Ectodermal cell (in vitro differentiated cells): ENCODE measurements at regions not wholly inside any gene's neighbourhood (a gene's known extent, or its start where the extent isn't known, plus 50 kb on each side); places are given as distances from the start of the nearest gene placed in this dataset.

Experiments used
- H3K27ac ChIP-seq: 2 replicates; pipeline ENCODE4 v1.7.0; 2013; ENCODE audit warnings: mild to moderate bottlenecking, low read depth, low read length; ENCODE audit not compliant: insufficient read depth, poor library complexity, severe bottlenecking
- H3K27me3 ChIP-seq: 2 replicates; pipeline ENCODE4 v1.7.0; 2013; ENCODE audit warnings: mild to moderate bottlenecking, low read length; ENCODE audit not compliant: insufficient read depth, control insufficient read depth, poor library complexity, severe bottlenecking
- H3K36me3 ChIP-seq: one replicate; pipeline ENCODE4 v1.7.0; 2013; ENCODE audit warnings: low read length; ENCODE audit not compliant: control insufficient read depth, insufficient read depth
- H3K4me1 ChIP-seq: one replicate; pipeline ENCODE4 v1.7.0; 2013; ENCODE audit warnings: low read length; ENCODE audit not compliant: control insufficient read depth, insufficient read depth
- H3K4me3 ChIP-seq: 2 replicates; pipeline ENCODE4 v1.7.0; 2013; ENCODE audit warnings: low read depth, low read length, control low read depth; ENCODE audit not compliant: insufficient read depth
- H3K9me3 ChIP-seq: 2 replicates; pipeline ENCODE4 v1.7.0; 2013; ENCODE audit warnings: mild to moderate bottlenecking, low read length, moderate library complexity; ENCODE audit not compliant: control insufficient read depth
- WGBS, 2 experiments: methylation state at CpG; one replicate each; pipeline ENCODE4 v1.1.7; 2013; ENCODE audit warnings: missing lambda C conversion rate in 2 of 2; 5-methylcytosine and 5-hydroxymethylcytosine counted together

- H3K27me3 ChIP-seq, result no peaks in the 10 kb centered on the region
- H3K4me1 ChIP-seq, result no peaks in the 10 kb centered on the region
- H3K36me3 ChIP-seq, result no peaks in the 10 kb centered on the region
- 90 to 91% methylated on average over 7 to 8 of the region's 8 CpGs for WGBS, 2 experiments
- no peaks in the 10 kb centered on the region for H3K9me3 ChIP-seq
- H3K27ac ChIP-seq, result no peak overlapping the region
- no peak overlapping the region for H3K4me3 ChIP-seq
Observed at GRCh38 chr5:13488254-13488931, 456.1 kb downstream of the DNAH5 start.

- H3K4me1 ChIP-seq, result no peaks in the 10 kb centered on the region
- 89 to 92% methylated on average over 2 of the region's 2 CpGs for WGBS, 2 experiments
Observed at GRCh38 chr5:13480834-13481233, 463.7 kb downstream of the DNAH5 start.

GRCh38 chr5:13478831-13479465 lies 465.5 kb downstream of the DNAH5 start:
- Histone ChIP-seq H3K27ac (no peak overlapping the region), H3K4me3 (no peak overlapping the region)
- WGBS, 2 experiments, result 42 to 55% methylated on average over 7 to 9 of the region's 9 CpGs

More at GRCh38 chr5:13480834-13481233, 463.7 kb downstream of the DNAH5 start:
- Histone ChIP-seq H3K36me3 (no peaks in the 10 kb centered on the region), H3K27ac (no peak overlapping the region), H3K27me3 (no peaks in the 10 kb centered on the region), H3K9me3 (no peaks in the 10 kb centered on the region), H3K4me3 (no peak overlapping the region)

GRCh38 chr5:13477118-13477737 lies 467.3 kb downstream of the DNAH5 start:
- Histone ChIP-seq H3K9me3 (no peaks in the 10 kb centered on the region), H3K4me3 (no peak overlapping the region), H3K36me3 (no peaks in the 10 kb centered on the region), H3K27me3 (no peaks in the 10 kb centered on the region), H3K4me1 (no peaks in the 10 kb centered on the region), H3K27ac (no peak overlapping the region)
- WGBS, 2 experiments, result 96 to 97% methylated on average over 7 of the region's 7 CpGs

More at GRCh38 chr5:13478831-13479465, 465.5 kb downstream of the DNAH5 start:
- no peaks in the 10 kb centered on the region for H3K9me3 ChIP-seq
- no peaks in the 10 kb centered on the region for H3K36me3 ChIP-seq
- H3K4me1 ChIP-seq, result no peaks in the 10 kb centered on the region
- H3K27me3 ChIP-seq, result no peaks in the 10 kb centered on the region

GRCh38 chr5:13472842-13473241 lies 471.6 kb downstream of the DNAH5 start:
- Histone ChIP-seq H3K36me3 (no peaks in the 10 kb centered on the region), H3K9me3 (no peaks in the 10 kb centered on the region), H3K27me3 (no peaks in the 10 kb centered on the region), H3K4me1 (no peaks in the 10 kb centered on the region), H3K4me3 (no peak overlapping the region), H3K27ac (no peak overlapping the region)
- WGBS, 2 experiments, result 92% methylated on average over 4 to 5 of the region's 5 CpGs

GRCh38 chr5:13470975-13471374 lies 473.5 kb downstream of the DNAH5 start:
- Histone ChIP-seq H3K9me3 (no peaks in the 10 kb centered on the region), H3K4me3 (no peak overlapping the region), H3K27ac (no peak overlapping the region), H3K27me3 (no peaks in the 10 kb centered on the region), H3K36me3 (no peaks in the 10 kb centered on the region), H3K4me1 (no peaks in the 10 kb centered on the region)
- 100% methylated on average over 1 of the region's 1 CpG; no CpG with 5 or more reads in 1 of the 2 experiments for WGBS, 2 experiments

GRCh38 chr5:13470263-13470662 lies 474.2 kb downstream of the DNAH5 start:
- no peaks in the 10 kb centered on the region for H3K4me1 ChIP-seq
- H3K9me3 ChIP-seq, result no peaks in the 10 kb centered on the region
- no peaks in the 10 kb centered on the region for H3K27me3 ChIP-seq
- H3K36me3 ChIP-seq, result no peaks in the 10 kb centered on the region
- H3K27ac ChIP-seq, result no peak overlapping the region
- no peak overlapping the region for H3K4me3 ChIP-seq

- Histone ChIP-seq H3K9me3 (no peaks in the 10 kb centered on the region), H3K4me3 (no peak overlapping the region), H3K27me3 (no peaks in the 10 kb centered on the region), H3K27ac (no peak overlapping the region), H3K4me1 (no peaks in the 10 kb centered on the region), H3K36me3 (no peaks in the 10 kb centered on the region)
- 95% methylated on average over 2 of the region's 2 CpGs for WGBS, 2 experiments
Observed at GRCh38 chr5:13464532-13465193, 479.8 kb downstream of the DNAH5 start.

- Histone ChIP-seq H3K4me1 (no peaks in the 10 kb centered on the region), H3K27me3 (no peaks in the 10 kb centered on the region), H3K9me3 (no peaks in the 10 kb centered on the region), H3K4me3 (no peak overlapping the region), H3K36me3 (no peaks in the 10 kb centered on the region), H3K27ac (no peak overlapping the region)
- 78 to 95% methylated on average over 2 of the region's 2 CpGs for WGBS, 2 experiments
Observed at GRCh38 chr5:13460587-13460986, 483.9 kb downstream of the DNAH5 start.

- Histone ChIP-seq H3K36me3 (no peaks in the 10 kb centered on the region), H3K4me3 (no peak overlapping the region), H3K27ac (no peak overlapping the region), H3K4me1 (no peaks in the 10 kb centered on the region), H3K27me3 (no peaks in the 10 kb centered on the region), H3K9me3 (no peaks in the 10 kb centered on the region)
- WGBS, 2 experiments, result 92 to 93% methylated on average over 6 of the region's 6 CpGs
Observed at GRCh38 chr5:13454050-13454449, 490.4 kb downstream of the DNAH5 start.
